OCI-M1 (cell line): ENCODE measurements at regions not wholly inside any gene's neighbourhood (a gene's known extent, or its start where the extent isn't known, plus 50 kb on each side); places are given as distances from the start of the nearest gene placed in this dataset.
"Not testable (repeated sequence)": the region's sequence is repeated elsewhere in the genome, so short reads cannot be mapped to it uniquely, and the experiment has no call there.

Source experiments
- DNase-seq: peaks from one replicate; lab custom pipeline; 2025; lab: John Stamatoyannopoulos, UW

GRCh38 chr3:117836296-117836695 lies 1126.7 kb downstream of the TUSC7 start:
- no peak for DNase-seq

GRCh38 chr3:117837391-117837790 lies 1127.8 kb downstream of the TUSC7 start:
- no peak for DNase-seq

- DNase-seq, result no peak
These were observed 1132.5 kb downstream of the TUSC7 start for GRCh38 chr3:117842086-117842485.

- DNase-seq, result no peak
These were observed 1133.8 kb downstream of the TUSC7 start for GRCh38 chr3:117843356-117843755.

- DNase-seq, result peak; percentile 4
These were observed 1135.1 kb downstream of the TUSC7 start for GRCh38 chr3:117844676-117845075.

GRCh38 chr3:117846238-117846637 lies 1136.7 kb downstream of the TUSC7 start:
- peak; percentile 85 for DNase-seq

GRCh38 chr3:117848606-117849005 lies 1139.0 kb downstream of the TUSC7 start:
- DNase-seq, result no peak

GRCh38 chr3:117853923-117854668 lies 1144.5 kb downstream of the TUSC7 start:
- DNase-seq, result peak; percentile 65

- DNase-seq, result peak; percentile 94
These were observed 1146.8 kb downstream of the TUSC7 start for GRCh38 chr3:117856354-117856753.

GRCh38 chr3:117863146-117863545 lies 1153.6 kb downstream of the TUSC7 start:
- DNase-seq, result no peak

GRCh38 chr3:117865338-117865737 lies 1155.8 kb downstream of the TUSC7 start:
- no peak for DNase-seq

GRCh38 chr3:117868766-117869165 lies 1159.2 kb downstream of the TUSC7 start:
- DNase-seq, result no peak

GRCh38 chr3:117871934-117872333 lies 1162.4 kb downstream of the TUSC7 start:
- no peak for DNase-seq

GRCh38 chr3:117872594-117873248 lies 1161.9 kb downstream of the IGSF11 start:
- not testable (repeated sequence) for DNase-seq

GRCh38 chr3:117873249-117873600 lies 1161.4 kb downstream of the IGSF11 start:
- DNase-seq, result no peak

GRCh38 chr3:117874028-117874690 lies 1160.5 kb downstream of the IGSF11 start:
- DNase-seq, result no peak

GRCh38 chr3:117874904-117875874 lies 1159.5 kb downstream of the IGSF11 start:
- peak; percentile 33 for DNase-seq

- DNase-seq, result no peak
These were observed 1158.8 kb downstream of the IGSF11 start for GRCh38 chr3:117875887-117876286.

- DNase-seq, result no peak
These were observed 1154.0 kb downstream of the IGSF11 start for GRCh38 chr3:117880638-117881037.

GRCh38 chr3:117881210-117881609 lies 1153.4 kb downstream of the IGSF11 start:
- peak; percentile 16 for DNase-seq

GRCh38 chr3:117885011-117885441 lies 1149.6 kb downstream of the IGSF11 start:
- peak; percentile 23 for DNase-seq

- no peak for DNase-seq
These were observed 1148.5 kb downstream of the IGSF11 start for GRCh38 chr3:117886147-117886546.
